Left lung (tissue), 4 donors: ENCODE measurements at regions not wholly inside any gene's neighbourhood (a gene's known extent, or its start where the extent isn't known, plus 50 kb on each side); places are given as distances from the start of the nearest gene placed in this dataset.

Experiments used
- ATAC-seq: fragments of 200-7000 bp; cut with Tn5 transposase; one replicate; pipeline ENCODE4 v1.9.1; 2020; ENCODE audit warnings: moderate library complexity
- DNase-seq, 4 donors: peaks; one replicate each; pipeline ENCODE4 v3.0.0-alpha.2; 2013 to 2020
- H3K27ac ChIP-seq, 2 donors: fragments of 200-600 bp; sonication (generic) in 1 of 2; one replicate each; pipeline versions ENCODE4 v1.5.0 to v1.8.0; 2020 to 2021
- H3K27me3 ChIP-seq, 2 donors: fragments of 200-600 bp; sonication (generic) in 1 of 2; one replicate each; pipeline versions ENCODE4 v1.5.0 to v1.8.0; 2020 to 2021
- H3K36me3 ChIP-seq, 2 donors: fragments of 200-600 bp; sonication (generic) in 1 of 2; one replicate each; pipeline versions ENCODE4 v1.5.0 to v1.8.0; 2020 to 2021
- H3K4me1 ChIP-seq, 2 donors: fragments of 200-600 bp; one replicate each; pipeline ENCODE4 v1.8.0; 2021
- H3K4me3 ChIP-seq, 2 donors: fragments of 200-600 bp; sonication (generic) in 1 of 2; one replicate each; pipeline versions ENCODE4 v1.5.0 to v1.8.0; 2020 to 2021; ENCODE audit warnings: mild to moderate bottlenecking in 1 of 2
- H3K9me3 ChIP-seq, 2 donors: fragments of 200-600 bp; sonication (generic) in 1 of 2; one replicate each; pipeline versions ENCODE4 v1.5.0 to v1.8.0; 2020 to 2021
- intact Hi-C, 2 donors: fragments of 100-400 bp; cut with DNase I; formaldehyde crosslinking; loops; one replicate each; pipeline versions ENCODE4 v1.11.2 to v1.14.2; 2022
- TF ChIP-seq, protein P1 (sequence below), 2 donors: fragments of 200-600 bp; sonication (generic) in 1 of 2; IDR thresholded peaks; one replicate each; pipeline versions ENCODE4 v1.5.0 to v1.8.0; 2021; ENCODE audit warnings: antibody characterized with exemption in 2 of 2
- donor health status: DM: no; HTN: yes; CAD: no.
- donor health status: DM: no; HTN: no; CAD: no.

DNA sequence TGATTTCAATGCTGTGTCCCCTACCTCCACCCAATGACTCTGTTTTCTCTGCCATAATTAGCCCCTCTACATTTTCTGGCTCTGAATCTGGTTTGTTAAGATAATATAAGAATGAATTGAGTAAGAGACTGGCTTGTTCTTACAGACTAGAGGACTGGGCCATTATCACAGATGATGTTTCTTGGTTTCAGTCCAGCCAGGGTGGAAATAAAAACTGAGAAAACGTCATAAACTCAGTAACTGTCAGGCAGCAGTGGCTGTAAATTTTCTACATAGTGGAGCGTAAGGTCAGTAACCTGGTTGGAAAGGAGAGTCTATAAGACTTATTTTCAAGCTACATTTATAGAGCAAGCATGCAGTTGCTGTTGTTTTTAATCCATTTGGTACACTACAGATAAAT is 485.4 kb downstream of the HTR7 start:
- no peak overlapping the region for H3K4me3 ChIP-seq
- TF ChIP-seq, protein P1, sequence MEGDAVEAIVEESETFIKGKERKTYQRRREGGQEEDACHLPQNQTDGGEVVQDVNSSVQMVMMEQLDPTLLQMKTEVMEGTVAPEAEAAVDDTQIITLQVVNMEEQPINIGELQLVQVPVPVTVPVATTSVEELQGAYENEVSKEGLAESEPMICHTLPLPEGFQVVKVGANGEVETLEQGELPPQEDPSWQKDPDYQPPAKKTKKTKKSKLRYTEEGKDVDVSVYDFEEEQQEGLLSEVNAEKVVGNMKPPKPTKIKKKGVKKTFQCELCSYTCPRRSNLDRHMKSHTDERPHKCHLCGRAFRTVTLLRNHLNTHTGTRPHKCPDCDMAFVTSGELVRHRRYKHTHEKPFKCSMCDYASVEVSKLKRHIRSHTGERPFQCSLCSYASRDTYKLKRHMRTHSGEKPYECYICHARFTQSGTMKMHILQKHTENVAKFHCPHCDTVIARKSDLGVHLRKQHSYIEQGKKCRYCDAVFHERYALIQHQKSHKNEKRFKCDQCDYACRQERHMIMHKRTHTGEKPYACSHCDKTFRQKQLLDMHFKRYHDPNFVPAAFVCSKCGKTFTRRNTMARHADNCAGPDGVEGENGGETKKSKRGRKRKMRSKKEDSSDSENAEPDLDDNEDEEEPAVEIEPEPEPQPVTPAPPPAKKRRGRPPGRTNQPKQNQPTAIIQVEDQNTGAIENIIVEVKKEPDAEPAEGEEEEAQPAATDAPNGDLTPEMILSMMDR (IDR thresholded peaks at IDR 0.05), result no peak
- ATAC-seq, result no peak
- intact Hi-C loops, result no loop called here
- no peaks in the 10 kb centered on the region for H3K36me3 ChIP-seq
- H3K4me1 ChIP-seq, result no peaks in the 10 kb centered on the region
- peak in 2 of 4 donors; percentile 1 to 3 for DNase-seq
- H3K9me3 ChIP-seq, result peaks cover 0 to under 1% of the 10 kb centered on the region in 2 donors
- no peak overlapping the region for H3K27ac ChIP-seq
- H3K27me3 ChIP-seq, result no peaks in the 10 kb centered on the region

DNA sequence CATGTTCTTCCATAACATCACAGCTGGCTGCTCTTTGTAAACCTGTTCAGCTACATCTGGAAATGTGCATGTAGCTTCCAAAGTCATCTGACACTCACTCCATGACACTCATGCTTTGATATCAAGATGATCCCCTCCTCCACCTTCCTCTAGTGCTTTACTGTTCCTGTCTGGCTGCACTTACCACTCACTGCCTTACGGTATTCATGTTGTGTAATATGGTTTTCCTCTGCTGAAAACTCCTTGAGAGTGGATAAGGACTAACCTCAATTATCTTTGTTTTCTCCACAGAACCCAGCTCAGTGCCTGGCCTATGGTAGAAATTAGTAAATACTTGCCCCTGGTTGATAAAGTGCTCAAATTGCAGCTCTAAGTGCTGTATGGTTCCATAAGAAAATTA is 483.9 kb downstream of the HTR7 start:
- TF ChIP-seq, protein P1 (IDR thresholded peaks at IDR 0.05), result no peak
- H3K27ac ChIP-seq, result no peak overlapping the region
- H3K36me3 ChIP-seq, result no peaks in the 10 kb centered on the region
- H3K27me3 ChIP-seq, result no peaks in the 10 kb centered on the region
- intact Hi-C loops, result no loop called here
- no peak for DNase-seq
- no peaks in the 10 kb centered on the region for H3K9me3 ChIP-seq
- no peaks in the 10 kb centered on the region for H3K4me1 ChIP-seq
- H3K4me3 ChIP-seq, result no peak overlapping the region
- ATAC-seq, result no peak

DNA sequence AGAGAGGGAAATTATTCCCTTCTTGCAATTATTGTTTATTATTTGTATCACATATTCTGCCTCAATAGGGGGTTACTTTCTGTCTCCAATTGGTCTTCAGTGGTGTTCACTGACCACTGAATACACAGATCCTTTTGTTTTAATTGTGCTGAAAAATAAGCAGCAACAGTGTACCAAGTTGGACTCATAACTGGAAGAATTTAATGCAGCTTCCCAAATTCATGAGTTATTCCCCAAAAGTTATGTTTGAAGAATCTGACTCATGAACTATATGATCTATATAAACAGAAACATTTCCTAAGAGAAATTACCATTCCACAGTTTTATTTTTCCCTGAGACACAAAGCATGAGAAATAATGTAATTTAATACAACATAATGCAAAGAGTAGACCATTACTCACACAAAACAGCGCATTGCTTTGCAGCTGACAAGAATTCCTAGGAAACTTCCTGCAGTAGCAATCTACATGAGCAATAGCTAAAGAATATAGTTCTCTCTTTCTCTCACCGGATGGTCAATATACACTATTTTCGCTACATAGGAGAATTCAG is 479.2 kb downstream of the HTR7 start:
- DNase-seq (no peak), ATAC-seq (no peak)
- Histone ChIP-seq H3K9me3 (no peaks in the 10 kb centered on the region), H3K4me3 (no peak overlapping the region), H3K27me3 (no peaks in the 10 kb centered on the region), H3K27ac (no peak overlapping the region), H3K4me1 (no peaks in the 10 kb centered on the region), H3K36me3 (no peaks in the 10 kb centered on the region)
- TF ChIP-seq, protein P1 (IDR thresholded peaks at IDR 0.05), result no peak
- intact Hi-C loops, result no loop called here

DNA sequence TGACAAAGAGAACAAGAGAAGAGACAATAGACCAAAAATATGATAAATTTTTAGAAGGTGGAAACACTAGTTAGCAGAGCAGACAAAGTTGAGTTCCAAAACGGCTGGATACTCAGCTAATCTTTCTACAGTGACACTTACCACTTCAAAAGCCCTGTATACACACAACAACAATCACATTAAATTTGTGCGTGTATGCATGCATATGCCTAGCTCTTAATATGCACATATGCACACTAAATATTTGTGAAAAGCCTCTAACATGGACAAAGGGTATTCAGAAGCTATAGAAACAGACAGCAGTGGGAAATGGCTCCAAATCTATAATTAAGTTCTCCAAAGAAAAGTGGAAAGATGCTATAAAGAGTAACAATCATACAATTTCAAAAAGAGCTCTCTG is 476.4 kb downstream of the HTR7 start:
- no peak overlapping the region for H3K4me3 ChIP-seq
- no peaks in the 10 kb centered on the region for H3K36me3 ChIP-seq
- ATAC-seq (no peak), DNase-seq (no peak)
- TF ChIP-seq, protein P1 (IDR thresholded peaks at IDR 0.05), result no peak
- H3K4me1 ChIP-seq, result no peaks in the 10 kb centered on the region
- H3K27ac ChIP-seq, result no peak overlapping the region
- H3K27me3 ChIP-seq, result no peaks in the 10 kb centered on the region
- intact Hi-C loops, result no loop called here
- H3K9me3 ChIP-seq, result no peaks in the 10 kb centered on the region

DNA sequence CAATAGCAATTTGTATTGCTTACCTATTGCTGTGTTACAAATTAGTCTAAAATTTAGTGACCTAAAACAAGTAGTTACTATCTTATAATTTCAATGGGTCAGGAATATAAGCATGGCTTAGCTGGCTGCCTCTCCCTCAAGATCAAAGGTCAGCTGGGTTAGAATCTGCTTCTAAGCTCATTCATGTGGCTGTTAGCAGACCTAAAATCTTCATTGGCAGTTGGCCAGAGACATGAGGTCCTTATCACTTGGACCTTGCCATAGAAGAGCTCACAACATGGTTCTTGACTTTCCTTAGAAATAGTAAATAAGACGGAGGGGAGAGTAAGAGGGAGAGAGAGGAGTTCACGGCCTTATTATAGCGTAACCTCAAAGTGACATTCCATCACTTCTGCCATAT is 468.0 kb downstream of the HTR7 start:
- no peak overlapping the region for H3K4me3 ChIP-seq
- ATAC-seq (no peak), DNase-seq (no peak)
- H3K27ac ChIP-seq, result no peak overlapping the region
- H3K9me3 ChIP-seq, result no peaks in the 10 kb centered on the region
- TF ChIP-seq, protein P1 (IDR thresholded peaks at IDR 0.05), result no peak
- intact Hi-C loops, result no loop called here
- no peaks in the 10 kb centered on the region for H3K4me1 ChIP-seq
- no peaks in the 10 kb centered on the region for H3K27me3 ChIP-seq
- H3K36me3 ChIP-seq, result no peaks in the 10 kb centered on the region
